HCEC 1CT (cell line): ENCODE measurements at regions not wholly inside any gene's neighbourhood (a gene's known extent, or its start where the extent isn't known, plus 50 kb on each side); places are given as distances from the start of the nearest gene placed in this dataset.

Source experiments
- DNase-seq: peaks from one replicate; pipeline ENCODE4 v3.0.0-alpha.2; 2017

DNA sequence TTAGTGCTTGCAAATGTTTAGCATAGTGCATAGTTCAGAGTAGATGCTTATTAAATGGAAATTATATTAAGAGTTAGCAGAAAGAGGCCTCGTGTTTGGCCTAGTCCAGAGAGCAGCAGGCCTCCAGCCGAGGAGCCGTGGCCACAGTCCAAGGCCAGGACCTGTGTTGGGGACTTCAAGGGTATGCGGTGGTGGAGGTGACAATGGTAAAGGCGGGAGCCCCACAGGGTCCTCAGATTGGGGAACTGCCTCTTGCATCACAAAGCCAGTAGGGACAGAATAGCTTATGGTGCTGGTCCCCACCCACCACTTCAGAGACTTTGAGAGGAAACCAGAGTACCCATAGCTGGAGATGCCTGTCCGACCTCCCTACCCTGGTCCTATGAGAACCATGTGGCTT, 554.6 kb upstream of the RIOK2 start:
- DNase-seq, result no peak

DNA sequence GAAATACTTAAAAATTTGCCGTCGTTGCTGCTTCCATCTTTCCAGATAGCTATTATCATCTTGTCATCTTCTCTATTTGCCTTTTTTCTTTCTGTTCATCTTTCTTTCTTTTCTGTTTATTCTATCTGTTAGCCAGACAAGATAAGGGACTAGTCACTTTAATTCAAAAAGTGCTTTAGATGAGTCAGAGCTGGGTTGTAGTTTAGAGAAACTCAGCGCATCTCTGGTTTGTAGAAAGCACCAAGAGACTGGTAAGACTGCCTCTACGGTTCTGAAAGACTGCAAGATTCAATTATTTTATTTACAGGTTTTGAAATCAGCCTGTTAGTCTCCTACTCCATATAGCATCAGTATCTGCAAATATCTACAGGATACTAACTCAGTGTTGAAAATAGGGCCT, 562.8 kb upstream of the RIOK2 start:
- DNase-seq, result no peak

DNA sequence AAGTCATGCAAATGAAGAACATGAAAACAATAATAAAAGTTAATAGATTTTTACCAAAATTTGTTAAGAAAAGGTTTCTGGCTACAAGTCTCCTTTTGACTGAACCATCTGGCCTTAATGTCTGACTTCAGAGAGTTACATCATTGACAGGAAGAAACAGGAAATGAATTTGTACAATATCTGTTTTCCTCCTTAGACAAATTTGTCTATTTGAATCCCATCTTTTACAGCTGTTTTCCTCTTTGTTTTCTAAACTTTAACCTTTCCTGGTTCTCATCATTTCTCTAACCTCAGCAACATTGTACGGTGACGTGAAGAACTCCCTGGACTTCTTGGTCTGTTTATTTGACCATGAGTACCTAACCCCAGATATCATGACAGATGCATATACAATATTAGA, 567.5 kb upstream of the RIOK2 start:
- no peak for DNase-seq

DNA sequence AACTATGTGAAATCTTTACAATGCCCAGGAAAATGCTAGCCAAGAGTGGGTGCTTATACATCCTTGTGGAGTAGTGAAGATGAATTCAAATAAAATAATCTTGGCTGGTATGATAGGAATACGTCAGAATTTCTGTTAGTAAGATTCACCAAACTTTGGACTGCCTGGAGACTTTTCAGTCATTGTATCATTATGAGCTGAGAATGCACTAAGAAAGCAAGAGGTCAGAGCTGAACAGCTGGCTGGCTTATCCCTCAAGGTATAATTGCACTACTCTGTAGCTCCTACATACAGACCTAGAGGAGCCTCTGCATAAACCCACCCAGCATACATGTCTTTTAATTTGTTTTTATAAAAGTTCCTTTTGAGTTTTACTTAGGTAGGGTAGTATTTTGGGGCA, 568.5 kb upstream of the RIOK2 start:
- no peak for DNase-seq

DNA sequence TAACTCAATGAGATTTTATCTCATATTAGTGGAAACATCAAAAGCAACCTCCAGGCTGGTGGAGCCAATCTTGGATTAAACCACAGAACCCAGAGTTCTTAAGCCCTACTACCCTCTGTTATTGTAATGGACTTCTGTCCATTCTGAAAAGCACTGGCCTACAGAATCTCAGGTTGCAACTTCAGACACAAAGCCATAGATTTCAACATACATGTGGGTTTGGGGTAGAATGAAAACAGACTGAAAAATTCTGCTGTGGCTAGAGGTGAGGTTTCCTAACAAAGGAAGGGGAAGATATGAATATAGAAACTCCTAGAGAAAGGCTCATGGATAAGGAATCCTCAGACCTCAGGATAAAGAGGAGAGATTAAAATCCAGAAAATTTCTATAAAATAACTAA, 569.8 kb upstream of the RIOK2 start:
- no peak for DNase-seq

DNA sequence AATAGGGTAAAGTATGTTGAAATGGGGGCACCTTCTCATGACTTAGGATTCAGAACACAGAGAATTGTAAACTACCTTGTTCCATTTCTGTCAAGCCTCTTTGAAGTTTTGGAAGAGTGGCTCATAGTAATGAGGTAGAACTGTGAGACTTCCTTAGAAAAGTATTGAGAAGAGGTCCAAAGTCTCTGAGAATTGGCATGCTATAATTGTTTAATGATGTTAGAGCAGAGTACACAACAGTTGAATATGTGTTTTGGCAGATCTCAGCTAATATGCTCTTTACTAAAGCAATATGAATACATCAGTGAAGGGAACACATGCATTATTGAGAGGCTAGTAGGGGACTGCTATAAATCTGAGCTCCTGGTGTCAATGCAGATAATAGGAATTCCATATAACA, 579.4 kb upstream of the RIOK2 start:
- DNase-seq, result no peak

GRCh38 chr5:97764700-97765099, 581.7 kb upstream of the RIOK2 start:
- DNase-seq, result peak; percentile 86

DNA sequence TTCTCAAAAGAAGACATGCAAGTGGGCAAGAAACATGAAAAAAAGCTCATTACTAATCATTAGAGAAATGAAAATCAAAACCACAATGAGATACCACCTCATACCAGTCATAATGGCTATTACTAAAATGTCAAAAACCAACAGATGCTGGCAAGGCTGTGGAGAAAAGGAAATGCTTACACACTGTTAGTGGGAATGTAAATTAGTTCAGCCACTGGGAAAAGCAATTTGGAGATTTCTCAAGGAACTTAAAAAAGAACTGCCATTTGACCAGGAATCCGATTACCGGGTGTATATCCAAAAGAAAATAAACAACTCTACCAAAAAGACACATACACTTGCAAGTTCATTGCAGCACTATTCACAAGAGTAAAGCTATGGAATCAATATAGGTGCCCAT, 595.4 kb upstream of the RIOK2 start:
- peak; percentile 7 for DNase-seq

GRCh38 chr5:97788369-97788768, 605.3 kb upstream of the RIOK2 start:
- DNase-seq, result no peak

GRCh38 chr5:97797994-97798451, 615.0 kb upstream of the RIOK2 start:
- DNase-seq, result no peak

DNA sequence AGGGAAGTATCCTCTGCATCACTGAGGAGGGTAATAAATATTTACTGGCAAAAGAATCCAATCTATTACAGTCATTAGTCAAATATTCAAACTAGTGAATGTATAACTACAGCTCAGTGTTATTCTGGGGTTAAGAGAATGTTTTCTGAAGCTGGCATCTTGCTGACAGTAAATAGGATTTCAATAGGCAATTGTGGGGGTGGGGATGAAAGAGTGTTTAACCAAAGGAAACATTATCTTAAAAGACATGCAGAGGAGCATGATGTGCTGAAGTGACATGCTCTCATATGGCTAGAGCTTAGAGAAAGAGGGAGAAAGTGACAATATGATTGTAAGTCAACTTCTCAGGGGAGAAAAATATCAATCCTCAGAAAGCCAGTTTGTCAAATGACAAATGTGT, 618.4 kb upstream of the RIOK2 start:
- DNase-seq, result no peak

DNA sequence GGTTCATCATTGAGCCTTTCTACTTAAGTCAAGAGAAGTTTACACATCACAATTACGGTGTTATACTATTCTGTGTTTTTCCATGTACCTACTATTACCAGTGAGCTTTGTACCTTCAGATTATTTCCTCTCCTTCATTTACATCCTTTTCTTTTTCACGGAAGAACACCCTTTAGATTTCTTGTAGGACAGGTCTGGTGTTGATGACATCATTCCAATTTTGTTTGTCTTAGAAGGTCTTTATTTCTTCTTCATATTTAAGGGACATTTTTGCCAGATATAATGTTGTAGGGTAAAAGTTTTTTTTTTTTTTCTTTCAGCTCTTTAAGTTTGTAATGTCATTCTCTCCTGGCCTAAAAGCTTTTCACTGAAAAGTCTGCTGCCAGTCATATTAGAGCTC, 637.1 kb upstream of the RIOK2 start:
- DNase-seq, result no peak

GRCh38 chr5:97832645-97833296, 649.7 kb upstream of the RIOK2 start:
- DNase-seq, result no peak

- no peak for DNase-seq
These were observed 651.5 kb upstream of the RIOK2 start for GRCh38 chr5:97834561-97834960.

DNA sequence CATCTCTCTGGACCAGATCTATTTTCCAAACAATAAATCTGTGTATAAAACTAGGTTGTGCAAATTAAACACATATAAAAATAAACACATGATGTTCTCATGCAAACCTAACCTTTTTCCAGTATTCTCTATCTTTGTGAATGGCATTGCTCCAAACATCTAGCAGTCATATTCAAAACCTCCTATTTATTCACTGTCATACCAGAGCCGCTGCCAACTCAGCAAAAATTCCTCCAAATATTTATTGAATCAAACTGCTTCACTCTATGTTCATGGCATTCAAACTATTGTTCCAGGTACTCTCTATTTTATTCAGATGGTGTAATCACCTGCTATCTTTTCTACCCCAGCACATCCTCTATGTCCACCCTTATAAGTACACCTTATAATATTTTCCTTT, 652.1 kb upstream of the RIOK2 start:
- no peak for DNase-seq

DNA sequence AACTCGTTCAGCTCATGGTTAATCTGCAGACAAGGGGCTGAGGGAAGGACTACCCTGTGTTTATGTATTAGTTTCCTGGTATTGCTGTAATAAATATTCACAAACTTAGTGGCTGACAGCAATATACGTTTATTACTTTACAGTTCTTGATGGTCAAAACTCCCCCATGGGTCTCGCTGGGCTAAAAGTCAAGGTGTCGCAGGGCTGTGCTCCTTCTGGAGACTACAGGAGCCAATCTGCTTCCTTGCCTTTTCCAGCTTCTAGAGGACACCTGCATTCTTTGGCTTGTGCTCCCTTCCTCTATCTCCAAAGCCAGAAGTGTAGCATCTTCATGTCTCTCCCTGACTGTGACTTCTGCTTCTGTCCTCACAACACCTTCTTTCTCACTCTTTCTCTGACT, 653.8 kb upstream of the RIOK2 start:
- no peak for DNase-seq

DNA sequence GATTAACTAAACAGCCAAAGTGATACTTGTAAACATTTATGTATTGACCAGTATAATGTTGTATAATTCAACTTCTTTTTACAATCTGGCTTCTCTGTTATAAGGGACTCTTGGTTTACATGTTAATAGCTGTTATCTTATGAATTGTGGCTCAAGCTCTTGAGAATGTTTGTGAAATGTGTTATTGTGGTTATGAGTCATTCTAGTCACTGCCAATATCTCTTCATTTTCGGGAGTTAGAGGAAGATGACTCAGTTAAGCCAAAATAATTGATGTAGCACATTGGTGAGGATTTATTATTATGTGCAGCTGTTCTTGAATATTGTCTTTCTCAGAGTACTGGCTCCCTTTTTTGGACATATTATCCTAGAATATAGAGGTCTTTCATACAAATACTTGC, 655.2 kb upstream of the RIOK2 start:
- DNase-seq, result peak; percentile 98

- DNase-seq, result peak; percentile 62
These were observed 656.5 kb upstream of the RIOK2 start for GRCh38 chr5:97839341-97840086.

DNA sequence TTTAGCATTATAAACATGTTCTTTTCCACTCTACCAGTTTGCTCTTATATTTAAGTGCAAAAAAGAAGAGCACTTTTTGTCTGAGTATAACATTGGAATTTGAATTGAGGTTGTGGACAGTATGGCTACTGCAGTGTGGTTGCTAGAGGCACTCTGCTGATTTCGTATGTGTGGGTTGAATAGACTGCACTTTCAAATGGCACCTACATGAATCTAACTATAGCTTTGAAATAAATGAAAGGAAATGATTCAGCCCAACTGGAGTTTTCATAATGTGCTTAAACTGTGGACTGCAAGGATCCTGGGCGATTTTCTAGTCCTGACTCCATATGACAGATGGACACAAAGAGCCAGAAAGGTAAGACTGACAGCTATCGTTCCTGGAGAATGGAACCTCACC, 657.6 kb upstream of the RIOK2 start:
- no peak for DNase-seq

DNA sequence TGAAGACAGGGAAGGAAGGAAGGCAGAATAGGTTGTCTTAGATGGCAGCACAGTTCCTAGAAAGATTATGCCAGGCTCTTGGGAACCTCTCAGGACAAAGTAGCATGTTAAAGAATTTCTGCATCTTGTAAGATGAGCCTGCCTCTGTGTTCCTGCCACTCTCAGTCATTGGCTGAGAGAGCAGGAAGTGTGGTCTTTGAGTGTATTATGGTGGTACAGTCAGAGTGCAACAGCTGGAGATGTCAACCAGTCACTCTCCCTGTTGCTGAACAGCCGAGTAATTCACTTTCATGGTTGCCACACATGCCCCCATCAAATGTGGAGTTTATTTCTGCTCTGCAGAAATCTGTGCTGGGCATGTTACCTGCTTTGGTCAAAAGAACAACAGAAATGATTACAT, 659.6 kb upstream of the RIOK2 start:
- DNase-seq, result no peak

- DNase-seq, result no peak
These were observed 661.8 kb upstream of the RIOK2 start for GRCh38 chr5:97844797-97845196.

- DNase-seq, result no peak
These were observed 663.6 kb upstream of the RIOK2 start for GRCh38 chr5:97846643-97847042.

DNA sequence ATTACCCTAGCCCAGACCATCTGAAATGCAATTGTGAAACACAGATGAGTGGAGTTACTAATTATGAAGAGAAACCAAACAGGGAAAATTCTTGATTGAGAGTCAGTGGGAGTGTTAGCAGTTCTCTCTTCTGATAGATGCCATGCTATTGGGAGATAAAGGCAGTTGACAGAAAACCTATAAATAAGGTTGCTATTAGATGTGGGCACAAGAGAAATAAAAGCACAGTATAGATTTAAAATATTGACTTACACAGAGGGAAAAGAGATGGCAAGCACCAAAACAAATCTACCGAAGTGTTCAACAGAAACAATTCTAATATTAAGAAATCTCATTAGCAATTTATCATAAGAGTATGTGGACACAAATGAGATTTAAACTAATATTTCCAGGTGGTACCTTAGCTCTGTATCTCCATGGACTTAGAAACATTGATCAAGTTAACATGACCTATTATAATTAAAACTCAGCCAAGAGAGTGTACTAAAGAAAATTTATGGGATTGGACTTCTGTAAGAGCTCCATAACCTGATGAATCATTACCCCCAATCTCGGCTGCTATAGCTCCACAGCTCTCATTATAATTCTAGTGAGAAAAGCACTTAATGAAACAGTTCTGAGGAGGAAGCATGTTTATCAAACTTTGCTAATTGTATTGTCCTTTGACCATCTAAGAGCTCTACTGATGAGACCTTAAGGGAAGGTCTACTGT, 665.0 kb upstream of the RIOK2 start:
- DNase-seq, result no peak

DNA sequence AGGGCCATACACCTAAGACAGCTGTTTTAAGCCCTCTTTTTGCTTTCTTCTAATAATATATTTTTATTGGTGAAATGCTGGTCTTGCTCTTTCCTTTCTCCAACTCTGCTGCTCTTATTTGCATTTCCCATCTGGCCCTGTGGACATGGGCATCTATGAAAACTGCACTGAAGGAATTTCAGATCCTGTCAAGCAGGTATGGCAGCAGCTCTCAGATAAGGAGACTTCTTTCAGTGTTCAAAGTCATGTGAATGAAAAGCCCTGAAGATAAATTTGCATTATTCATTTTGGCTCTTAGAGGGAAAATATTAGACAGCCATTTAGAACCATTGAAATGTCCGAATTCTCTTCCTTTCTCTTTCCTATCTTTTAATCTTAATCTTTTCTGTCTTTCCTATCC, 668.0 kb upstream of the RIOK2 start:
- DNase-seq, result no peak
